Activated CD4-positive, CD25-positive, alpha-beta regulatory T cell treated with anti-CD3 and anti-CD28 coated beads, Interleukin-2, amount 50 U/mL, for 24 hours (primary cell): ENCODE measurements at regions not wholly inside any gene's neighbourhood (a gene's known extent, or its start where the extent isn't known, plus 50 kb on each side); places are given as distances from the start of the nearest gene placed in this dataset.

Experiments
- ATAC-seq, 2 donors: fragments of 150-1000 bp; cut with Tn5 transposase; one replicate each; pipeline ENCODE4 v1.10.0; 2021; ENCODE audit warnings: mild to moderate bottlenecking in 1 of 2, moderate library complexity in 1 of 2

GRCh38 chr15:95417761-95418160, 912.7 kb upstream of the NR2F2 start:
- ATAC-seq: no peak

GRCh38 chr15:95422255-95422654, 908.2 kb upstream of the NR2F2 start:
- ATAC-seq: no peak

- no peak for ATAC-seq
These were observed 904.6 kb upstream of the NR2F2 start for GRCh38 chr15:95425859-95426258.

- no peak for ATAC-seq
These were observed 901.2 kb upstream of the NR2F2 start for GRCh38 chr15:95429345-95429744.

- ATAC-seq: no peak
These were observed 899.0 kb upstream of the NR2F2 start for GRCh38 chr15:95431518-95431917.

GRCh38 chr15:95432878-95433405, 897.6 kb upstream of the NR2F2 start:
- ATAC-seq: no peak

GRCh38 chr15:95439922-95440376, 890.6 kb upstream of the NR2F2 start:
- no peak for ATAC-seq

GRCh38 chr15:95440712-95441111, 889.8 kb upstream of the NR2F2 start:
- ATAC-seq: no peak

GRCh38 chr15:95442107-95442719, 888.3 kb upstream of the NR2F2 start:
- no peak for ATAC-seq

GRCh38 chr15:95444860-95445259, 885.6 kb upstream of the NR2F2 start:
- no peak for ATAC-seq

GRCh38 chr15:95446854-95447253, 883.6 kb upstream of the NR2F2 start:
- peak; percentile 17 to 30 for ATAC-seq

- no peak for ATAC-seq
These were observed 883.0 kb upstream of the NR2F2 start for GRCh38 chr15:95447486-95447885.

GRCh38 chr15:95448531-95449229, 881.8 kb upstream of the NR2F2 start:
- ATAC-seq: no peak

- ATAC-seq: no peak
These were observed 881.3 kb upstream of the NR2F2 start for GRCh38 chr15:95449230-95449628.

GRCh38 chr15:95450413-95450812, 880.1 kb upstream of the NR2F2 start:
- no peak for ATAC-seq

- ATAC-seq: no peak
These were observed 878.6 kb upstream of the NR2F2 start for GRCh38 chr15:95451938-95452337.

- no peak for ATAC-seq
These were observed 875.9 kb upstream of the NR2F2 start for GRCh38 chr15:95454403-95455262.

- no peak for ATAC-seq
These were observed 873.0 kb upstream of the NR2F2 start for GRCh38 chr15:95457520-95457919.

GRCh38 chr15:95458721-95459120, 871.8 kb upstream of the NR2F2 start:
- no peak for ATAC-seq

GRCh38 chr15:95459273-95459672, 871.2 kb upstream of the NR2F2 start:
- no peak for ATAC-seq

GRCh38 chr15:95464509-95464908, 866.0 kb upstream of the NR2F2 start:
- ATAC-seq: no peak

GRCh38 chr15:95468820-95469219, 861.7 kb upstream of the NR2F2 start:
- no peak for ATAC-seq

GRCh38 chr15:95469496-95470000, 861.0 kb upstream of the NR2F2 start:
- ATAC-seq: no peak
